Mesendoderm (in vitro differentiated cells): ENCODE measurements at regions not wholly inside any gene's neighbourhood (a gene's known extent, or its start where the extent isn't known, plus 50 kb on each side); places are given as distances from the start of the nearest gene placed in this dataset.
"Not testable (repeated sequence)": the region's sequence is repeated elsewhere in the genome, so short reads cannot be mapped to it uniquely, and the experiment has no call there.

Source experiments
- DNase-seq: peaks from one replicate; pipeline ENCODE4 v3.0.0; 2013
- H2AK5ac ChIP-seq: 2 replicates; pipeline ENCODE4 v1.6.1; 2013; ENCODE audit warnings: low read length, inconsistent platforms
- H2BK120ac ChIP-seq: 2 replicates; pipeline ENCODE4 v1.6.1; 2013; ENCODE audit warnings: low read depth, mild to moderate bottlenecking, low read length, moderate library complexity, mixed read lengths
- H2BK15ac ChIP-seq: replicated peaks from 2 replicates; pipeline ENCODE4 v1.6.1; 2013; ENCODE audit warnings: low read depth, mild to moderate bottlenecking, moderate library complexity
- H2BK5ac ChIP-seq: 2 replicates; pipeline ENCODE4 v1.6.1; 2013; ENCODE audit warnings: low read length, inconsistent platforms
- H3K18ac ChIP-seq: 2 replicates; pipeline ENCODE4 v1.6.1; 2013; ENCODE audit warnings: mild to moderate bottlenecking, low read length, mixed read lengths
- H3K23ac ChIP-seq: one replicate; pipeline ENCODE4 v1.6.1; 2013; ENCODE audit warnings: low read length
- H3K27ac ChIP-seq: 2 replicates; pipeline ENCODE4 v1.5.1; 2013; ENCODE audit warnings: low read depth, mild to moderate bottlenecking, inconsistent platforms, low read length, moderate library complexity
- H3K27me3 ChIP-seq: 2 replicates; pipeline ENCODE4 v1.6.1; 2013; ENCODE audit warnings: low read length, control low read depth, mild to moderate bottlenecking, inconsistent platforms; ENCODE audit not compliant: insufficient read depth, poor library complexity
- H3K36me3 ChIP-seq: 2 replicates; pipeline ENCODE4 v1.6.1; 2013; ENCODE audit warnings: low read length, inconsistent platforms; ENCODE audit not compliant: control insufficient read depth, insufficient read depth
- H3K4ac ChIP-seq: one replicate; pipeline ENCODE4 v1.6.1; 2013; ENCODE audit warnings: low read depth, mild to moderate bottlenecking, low read length, moderate library complexity
- H3K4me1 ChIP-seq: 2 replicates; pipeline ENCODE4 v1.6.1; 2013; ENCODE audit warnings: low read depth, low read length, inconsistent platforms; ENCODE audit not compliant: control insufficient read depth
- H3K4me2 ChIP-seq: 2 replicates; pipeline ENCODE4 v1.6.1; 2013; ENCODE audit warnings: low read length
- H3K4me3 ChIP-seq: 2 replicates; pipeline ENCODE4 v1.5.1; 2013; ENCODE audit warnings: mild to moderate bottlenecking, low read length
- H3K56ac ChIP-seq: one replicate; pipeline ENCODE4 v1.6.1; 2013; ENCODE audit warnings: low read length
- H3K79me1 ChIP-seq: 2 replicates; pipeline ENCODE4 v1.6.1; 2013; ENCODE audit warnings: low read length, inconsistent platforms
- H3K79me2 ChIP-seq: 2 replicates; pipeline ENCODE4 v1.6.1; 2013; ENCODE audit warnings: mild to moderate bottlenecking, low read length; ENCODE audit not compliant: control insufficient read depth, insufficient read depth
- H3K9ac ChIP-seq: 2 replicates; pipeline ENCODE4 v1.6.1; 2013; ENCODE audit warnings: low read length, inconsistent platforms
- H4K5ac ChIP-seq: one replicate; pipeline ENCODE4 v1.6.1; 2013; ENCODE audit warnings: low read length
- H4K8ac ChIP-seq: one replicate; pipeline ENCODE4 v1.6.1; 2013; ENCODE audit warnings: low read depth, mild to moderate bottlenecking, control low read depth, low read length, moderate library complexity
- WGBS: extraction: QIAGEN DNeasy Blood & Tissue Kit; methylation state at CpG from one replicate; pipeline ENCODE4 v1.1.7; 2013; ENCODE audit warnings: low lambda C conversion rate, missing lambda C conversion rate; ENCODE audit not compliant: insufficient coverage; ENCODE audit errors: extremely low coverage; 5-methylcytosine and 5-hydroxymethylcytosine counted together

- H3K79me2 ChIP-seq, H3K27ac ChIP-seq, H4K5ac ChIP-seq, H3K18ac ChIP-seq, H3K56ac ChIP-seq, DNase-seq, H2BK120ac ChIP-seq, H2BK5ac ChIP-seq, H4K8ac ChIP-seq, H3K4me1 ChIP-seq, H3K4me2 ChIP-seq, H2BK15ac ChIP-seq, H3K36me3 ChIP-seq, H3K23ac ChIP-seq, H2AK5ac ChIP-seq, H3K79me1 ChIP-seq, H3K9ac ChIP-seq, H3K4me3 ChIP-seq, H3K4ac ChIP-seq, H3K27me3 ChIP-seq: not testable (repeated sequence)
- WGBS, result no CpG with 5 or more reads among the region's 1 CpG
Observed at GRCh38 chr3:63744693-63745092, 74.4 kb upstream of the C3orf49 start.

GRCh38 chr3:63745757-63746156 lies 73.3 kb upstream of the C3orf49 start:
- Histone ChIP-seq H3K4ac (no peak overlapping the region), H3K23ac (no peak overlapping the region), H3K56ac (no peak overlapping the region), H3K27ac (no peak overlapping the region), H3K79me1 (no peaks in the 10 kb centered on the region), H2BK5ac (no peak overlapping the region), H4K5ac (no peak overlapping the region), H3K79me2 (no peaks in the 10 kb centered on the region), H3K4me3 (no peak overlapping the region), H3K27me3 (no peaks in the 10 kb centered on the region), H2BK15ac (no peak overlapping the region), H3K4me2 (no peak overlapping the region), H3K4me1 (no peaks in the 10 kb centered on the region), H3K18ac (no peak overlapping the region), H2BK120ac (no peak overlapping the region), H3K9ac (no peak overlapping the region), H4K8ac (no peak overlapping the region), H2AK5ac (no peak overlapping the region), H3K36me3 (no peaks in the 10 kb centered on the region)
- no CpG with 5 or more reads among the region's 2 CpGs for WGBS
- no peak for DNase-seq

DNA sequence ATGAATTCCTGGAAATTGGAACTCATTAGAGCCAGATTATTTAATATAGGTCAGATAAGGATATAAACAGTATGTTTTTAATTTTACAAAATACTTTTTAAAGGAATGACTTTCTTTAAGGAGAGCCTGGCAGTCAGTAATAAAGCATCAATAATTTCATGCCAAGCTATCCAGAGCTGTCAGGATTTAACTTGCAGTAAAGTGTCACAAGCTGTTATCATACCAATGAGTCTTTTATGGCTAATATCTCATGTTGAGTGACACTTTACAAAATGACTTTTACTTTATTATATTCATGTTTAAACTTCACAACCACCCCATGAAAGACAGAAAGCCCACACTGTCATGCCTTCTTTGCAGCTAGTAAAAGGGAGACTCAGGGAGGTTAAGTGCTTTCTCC lies 72.9 kb upstream of the C3orf49 start:
- H2BK5ac ChIP-seq, result no peak overlapping the region
- H3K9ac ChIP-seq, result no peak overlapping the region
- H3K27ac ChIP-seq, result no peak overlapping the region
- DNase-seq, result no peak
- no peaks in the 10 kb centered on the region for H3K79me2 ChIP-seq
- H3K36me3 ChIP-seq, result no peaks in the 10 kb centered on the region
- H3K79me1 ChIP-seq, result no peaks in the 10 kb centered on the region
- H3K56ac ChIP-seq, result no peak overlapping the region
- no peak overlapping the region for H4K8ac ChIP-seq
- no peaks in the 10 kb centered on the region for H3K27me3 ChIP-seq
- H3K4ac ChIP-seq, result no peak overlapping the region
- no peak overlapping the region for H4K5ac ChIP-seq
- H2BK15ac ChIP-seq, result no peak overlapping the region
- H2BK120ac ChIP-seq, result no peak overlapping the region
- H2AK5ac ChIP-seq, result no peak overlapping the region
- no peak overlapping the region for H3K18ac ChIP-seq
- H3K4me2 ChIP-seq, result no peak overlapping the region
- no peak overlapping the region for H3K23ac ChIP-seq
- no peak overlapping the region for H3K4me3 ChIP-seq
- H3K4me1 ChIP-seq, result no peaks in the 10 kb centered on the region

DNA sequence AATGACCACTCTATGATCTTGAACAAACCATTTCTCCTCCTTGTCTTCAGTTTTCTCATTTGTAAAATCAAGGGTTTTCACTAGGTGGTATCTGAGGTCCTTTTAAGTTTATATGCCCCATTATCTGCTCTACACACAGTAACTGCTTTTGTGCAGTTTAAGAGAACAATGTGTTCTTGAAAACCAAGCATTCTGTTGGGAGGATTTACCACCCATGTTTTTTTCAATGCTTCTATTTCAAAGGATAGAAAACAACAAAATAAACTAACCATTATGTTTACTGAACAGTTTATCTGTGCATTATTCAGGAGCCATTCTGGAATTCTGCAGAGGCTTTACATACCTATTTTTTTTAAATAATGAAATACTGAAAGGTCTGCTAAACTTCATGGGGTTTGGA lies 67.6 kb upstream of the C3orf49 start:
- Histone ChIP-seq H3K27ac (no peak overlapping the region), H3K79me2 (no peaks in the 10 kb centered on the region), H3K56ac (no peak overlapping the region), H3K23ac (no peak overlapping the region), H2BK15ac (no peak overlapping the region), H3K9ac (no peak overlapping the region), H3K27me3 (no peaks in the 10 kb centered on the region), H3K4me2 (no peak overlapping the region), H2BK5ac (no peak overlapping the region), H3K4me1 (no peaks in the 10 kb centered on the region), H2AK5ac (no peak overlapping the region), H3K4me3 (no peak overlapping the region), H3K79me1 (no peaks in the 10 kb centered on the region), H3K4ac (no peak overlapping the region), H4K8ac (no peak overlapping the region), H4K5ac (no peak overlapping the region), H2BK120ac (no peak overlapping the region), H3K36me3 (no peaks in the 10 kb centered on the region), H3K18ac (no peak overlapping the region)
- DNase-seq, result no peak

DNA sequence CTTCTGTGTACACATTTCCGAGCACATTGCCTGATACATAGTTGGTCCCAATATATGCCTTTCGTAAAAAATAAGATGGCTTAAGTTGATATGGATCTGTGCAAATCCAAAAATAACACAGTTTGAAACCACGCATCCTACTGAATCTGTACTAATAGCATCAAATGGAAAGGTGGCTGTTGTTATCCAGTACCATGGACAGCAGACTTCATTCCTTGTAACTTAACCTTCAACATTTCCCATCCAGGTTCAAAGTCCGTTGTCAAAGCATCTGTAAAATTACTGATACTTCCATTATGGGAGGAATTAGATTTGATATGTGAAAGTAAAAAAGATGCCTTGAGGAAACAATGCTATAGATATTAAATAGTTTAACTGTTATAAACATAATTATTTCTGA lies 65.5 kb upstream of the C3orf49 start:
- H4K8ac ChIP-seq, result no peak overlapping the region
- H3K27ac ChIP-seq, result no peak overlapping the region
- WGBS, result no CpG with 5 or more reads among the region's 4 CpGs
- no peaks in the 10 kb centered on the region for H3K79me1 ChIP-seq
- H2BK15ac ChIP-seq, result no peak overlapping the region
- no peak overlapping the region for H3K23ac ChIP-seq
- no peak overlapping the region for H2BK5ac ChIP-seq
- no peaks in the 10 kb centered on the region for H3K36me3 ChIP-seq
- H3K9ac ChIP-seq, result no peak overlapping the region
- peak; percentile 34 for DNase-seq
- no peak overlapping the region for H2BK120ac ChIP-seq
- no peak overlapping the region for H3K18ac ChIP-seq
- H3K4me1 ChIP-seq, result no peaks in the 10 kb centered on the region
- no peak overlapping the region for H4K5ac ChIP-seq
- no peaks in the 10 kb centered on the region for H3K27me3 ChIP-seq
- no peak overlapping the region for H2AK5ac ChIP-seq
- no peak overlapping the region for H3K56ac ChIP-seq
- no peaks in the 10 kb centered on the region for H3K79me2 ChIP-seq
- no peak overlapping the region for H3K4me2 ChIP-seq
- H3K4me3 ChIP-seq, result no peak overlapping the region
- no peak overlapping the region for H3K4ac ChIP-seq

- Histone ChIP-seq H3K4ac (no peak overlapping the region), H3K56ac (no peak overlapping the region), H3K79me1 (no peaks in the 10 kb centered on the region), H3K27ac (no peak overlapping the region), H2BK5ac (no peak overlapping the region), H3K4me2 (no peak overlapping the region), H4K5ac (no peak overlapping the region), H3K4me1 (no peaks in the 10 kb centered on the region), H2BK15ac (no peak overlapping the region), H3K27me3 (no peaks in the 10 kb centered on the region), H3K9ac (no peak overlapping the region), H3K4me3 (no peak overlapping the region), H3K18ac (no peak overlapping the region), H3K36me3 (no peaks in the 10 kb centered on the region), H3K23ac (no peak overlapping the region), H4K8ac (no peak overlapping the region), H2BK120ac (no peak overlapping the region), H3K79me2 (no peaks in the 10 kb centered on the region), H2AK5ac (no peak overlapping the region)
- no peak for DNase-seq
- no CpG with 5 or more reads among the region's 5 CpGs for WGBS
Observed at GRCh38 chr3:63753995-63754394, 65.1 kb upstream of the C3orf49 start.
